GM21447 (cell line): ENCODE measurements at regions not wholly inside any gene's neighbourhood (a gene's known extent, or its start where the extent isn't known, plus 50 kb on each side); places are given as distances from the start of the nearest gene placed in this dataset.

ENCODE experiments used
- ATAC-seq: cut with Tn5 transposase; IDR thresholded peaks from one replicate; pipeline ENCODE4 v1.9.1; 2021; ENCODE audit not compliant: unreplicated experiment

GRCh38 chr21:25384782-25385181 lies 222.5 kb downstream of the MRPL39 start:
- ATAC-seq: no peak

DNA sequence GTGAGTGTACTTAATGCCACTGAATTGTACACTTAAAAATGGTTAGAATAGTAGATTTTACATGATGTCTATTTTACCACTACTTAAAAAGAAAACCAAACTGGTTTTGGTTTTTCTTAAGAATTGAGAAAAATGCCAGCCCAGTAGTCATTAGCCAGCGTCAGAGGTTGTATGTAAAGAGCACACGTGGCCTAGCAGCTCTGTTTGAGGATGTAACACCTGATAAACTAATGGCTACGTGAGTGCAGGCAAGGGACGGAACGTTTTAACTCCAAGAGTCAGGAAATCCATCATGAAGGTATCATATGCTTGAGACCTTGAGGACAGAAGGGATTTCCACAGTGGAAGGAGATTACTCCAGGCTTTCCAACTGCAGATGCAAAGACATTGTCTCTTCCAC lies 223.7 kb downstream of the MRPL39 start:
- no peak for ATAC-seq

DNA sequence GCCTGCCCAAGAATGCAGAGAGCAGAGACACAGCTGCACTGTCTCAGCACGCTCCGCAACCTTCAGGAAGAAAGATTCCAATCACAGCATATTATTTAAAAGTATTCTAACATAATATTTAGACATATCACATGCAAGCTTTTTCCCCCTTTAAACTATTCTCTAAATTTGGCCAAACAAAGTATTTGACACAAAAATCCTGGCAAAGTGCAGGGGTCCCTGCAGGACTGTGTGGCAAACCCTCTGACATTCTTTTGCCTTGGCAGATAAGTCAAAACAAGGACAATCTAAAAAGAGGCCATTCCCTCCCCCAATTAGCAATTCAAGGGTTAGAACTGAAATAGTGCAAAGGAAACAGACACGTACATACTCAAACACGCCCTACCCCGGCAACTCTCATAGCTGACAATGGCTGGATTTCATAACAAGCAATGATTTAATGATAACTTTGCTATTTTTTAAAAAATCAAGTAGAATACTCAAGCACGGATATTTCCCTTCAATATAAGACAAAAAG lies 225.3 kb downstream of the MRPL39 start:
- no peak for ATAC-seq

- ATAC-seq: no peak
These were observed 231.6 kb downstream of the MRPL39 start for GRCh38 chr21:25375675-25376074.

DNA sequence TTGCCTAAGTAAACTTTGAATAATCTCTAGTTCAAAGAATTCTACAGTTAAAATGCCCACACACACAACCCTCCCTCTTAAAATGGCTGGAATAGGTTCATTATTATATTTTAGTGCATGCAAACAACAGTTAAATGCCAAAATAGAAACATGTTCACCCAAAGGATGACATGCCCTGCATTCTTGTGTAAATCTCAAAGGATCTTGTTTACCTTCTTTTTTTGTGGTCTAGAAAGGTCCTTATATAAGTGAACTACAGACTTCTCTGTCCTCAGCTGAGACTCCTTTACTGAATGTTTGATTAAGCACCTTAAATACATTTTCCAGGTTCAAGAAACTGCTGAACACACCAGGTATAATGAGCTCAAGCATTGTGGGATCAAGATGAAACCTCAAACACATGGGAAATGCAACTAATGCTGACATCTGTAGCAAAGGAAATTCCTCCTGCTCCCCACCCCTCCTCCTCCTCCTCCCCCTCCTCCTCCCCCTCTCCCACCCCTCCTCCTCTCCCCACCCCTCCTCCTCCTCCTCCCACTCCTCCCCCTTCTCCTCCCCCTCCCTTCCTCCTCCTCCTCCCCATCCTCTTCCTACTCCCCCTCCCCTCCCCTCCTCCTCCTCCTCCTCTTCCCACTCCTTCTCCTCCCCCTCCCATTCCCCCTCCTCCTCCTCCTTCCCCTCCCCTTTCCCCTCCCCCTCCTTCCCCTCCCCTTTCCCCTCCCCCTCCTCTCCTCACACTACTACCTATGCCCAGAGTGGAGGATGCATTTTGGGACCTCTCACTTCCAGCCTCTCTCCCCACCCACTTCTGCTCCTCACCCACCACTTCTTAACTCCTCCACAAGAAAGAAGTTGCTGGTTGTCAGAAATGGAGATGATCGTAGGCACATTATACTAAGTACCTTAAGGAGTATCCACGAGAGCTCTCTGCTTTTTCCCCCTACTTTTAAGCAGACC lies 233.9 kb downstream of the MRPL39 start:
- no peak for ATAC-seq

- ATAC-seq: no peak
These were observed 235.3 kb downstream of the MRPL39 start for GRCh38 chr21:25371841-25372425.

DNA sequence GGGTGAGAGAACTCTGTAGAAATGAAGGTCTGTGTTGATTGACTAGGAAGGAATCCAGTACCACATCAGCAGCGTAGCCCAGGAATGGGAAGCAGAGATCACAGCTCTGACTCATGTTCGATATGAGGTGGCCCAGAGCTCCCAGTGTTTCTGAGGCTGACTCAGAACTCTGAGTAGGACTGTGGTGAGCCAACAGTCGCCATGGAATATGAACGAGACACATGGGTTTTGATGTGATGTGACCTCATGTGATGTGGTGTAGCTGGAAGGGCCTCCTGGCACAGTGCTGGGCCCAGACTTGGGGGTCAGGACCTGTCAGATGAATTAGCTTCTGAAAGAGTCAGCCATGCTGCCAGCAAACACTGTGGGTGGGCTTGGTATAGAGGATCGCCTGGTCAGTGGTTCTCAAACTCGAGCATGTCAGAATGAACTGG lies 237.0 kb downstream of the MRPL39 start:
- ATAC-seq: no peak

- no peak for ATAC-seq
These were observed 237.6 kb downstream of the MRPL39 start for GRCh38 chr21:25369524-25370300.

DNA sequence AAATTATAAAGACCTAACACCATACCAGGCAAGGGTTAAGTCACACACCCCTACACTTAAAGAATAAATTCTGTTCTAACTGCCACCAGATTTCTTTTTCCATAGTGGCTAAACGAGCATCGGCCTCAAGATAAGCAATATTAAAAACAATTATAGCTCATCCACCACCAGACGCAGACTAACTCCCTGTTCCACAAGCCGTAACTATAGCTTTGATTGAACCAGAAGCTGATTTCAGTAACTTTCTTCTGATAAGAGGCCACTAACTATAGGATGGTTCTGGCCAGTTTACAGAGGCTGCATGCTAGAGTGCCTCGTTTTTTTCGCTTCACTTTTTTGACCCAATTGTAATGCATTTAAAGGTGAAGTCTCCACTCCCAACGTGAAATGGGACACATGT lies 238.8 kb downstream of the MRPL39 start:
- ATAC-seq: no peak

- ATAC-seq: no peak
These were observed 241.2 kb downstream of the MRPL39 start for GRCh38 chr21:25366116-25366515.

GRCh38 chr21:25362375-25363267 lies 244.7 kb downstream of the MRPL39 start:
- ATAC-seq: no peak

- no peak for ATAC-seq
These were observed 245.5 kb downstream of the MRPL39 start for GRCh38 chr21:25361765-25362164.

- ATAC-seq: no peak
These were observed 246.2 kb downstream of the MRPL39 start for GRCh38 chr21:25361097-25361496.

GRCh38 chr21:25360593-25360992 lies 246.7 kb downstream of the MRPL39 start:
- no peak for ATAC-seq

GRCh38 chr21:25359724-25360123 lies 247.6 kb downstream of the MRPL39 start:
- ATAC-seq: no peak

- ATAC-seq: peak; percentile 53
These were observed 257.2 kb downstream of the MRPL39 start for GRCh38 chr21:25350056-25350455.

- no peak for ATAC-seq
These were observed 263.3 kb downstream of the MRPL39 start for GRCh38 chr21:25343774-25344545.

DNA sequence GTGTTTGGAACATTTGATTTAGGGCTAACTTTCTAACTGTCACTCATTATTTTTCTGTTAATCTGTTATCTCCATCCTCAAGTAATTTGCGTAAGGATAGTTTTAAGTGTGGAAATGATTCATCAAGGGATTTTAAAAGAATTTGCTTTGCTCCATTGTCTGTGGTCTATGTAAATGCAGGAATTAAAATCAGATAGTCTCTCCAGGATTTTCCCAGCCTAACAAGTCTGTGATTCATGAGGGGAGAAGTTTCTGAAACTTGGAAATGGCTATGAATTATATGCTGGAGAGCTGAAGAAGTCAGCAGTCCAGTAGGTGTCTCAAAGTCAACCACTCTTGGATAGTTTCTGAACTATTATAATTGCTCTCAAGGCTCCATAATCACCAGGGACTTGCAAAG lies 264.5 kb downstream of the MRPL39 start:
- ATAC-seq: no peak

DNA sequence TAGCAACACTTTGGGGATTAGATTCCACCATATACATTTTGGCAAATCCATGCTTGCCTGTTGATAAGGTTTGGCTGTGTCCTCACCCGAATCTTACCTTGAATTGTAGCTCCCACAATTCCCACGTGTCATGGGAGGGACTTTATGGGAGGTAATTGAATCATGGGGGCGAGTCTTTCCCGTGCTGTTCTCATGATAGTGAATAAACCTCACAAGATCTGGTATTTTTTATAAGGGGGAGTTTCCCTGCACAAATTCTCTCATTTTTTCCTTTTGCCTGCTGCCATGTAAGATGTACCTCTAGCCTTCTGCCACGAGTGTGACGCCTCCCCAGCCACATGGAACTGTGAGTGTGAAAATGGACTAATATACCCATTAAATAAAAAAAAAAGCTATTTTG lies 265.3 kb downstream of the MRPL39 start:
- ATAC-seq: no peak

DNA sequence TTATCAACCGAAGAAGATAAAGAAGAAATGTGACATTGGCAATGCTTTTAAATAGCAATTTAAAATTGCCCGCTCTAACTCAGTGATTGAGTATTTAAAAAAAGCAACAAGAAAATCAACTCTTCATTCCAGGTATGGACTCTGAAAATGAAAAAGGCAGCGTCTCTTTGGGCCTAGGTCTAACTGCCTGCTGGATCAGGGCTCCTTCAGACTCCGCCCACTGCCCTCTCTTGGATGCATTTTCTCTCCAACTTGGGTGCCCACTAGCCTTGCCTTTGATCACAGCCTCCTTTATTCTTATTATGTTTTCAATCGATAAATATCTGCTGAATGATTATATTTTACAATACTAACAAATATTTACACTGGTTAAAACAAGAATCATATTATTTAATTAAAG lies 268.9 kb downstream of the MRPL39 start:
- ATAC-seq: no peak
